ENCODE measurements at regions not wholly inside any gene's neighbourhood (a gene's known extent, or its start where the extent isn't known, plus 50 kb on each side); places are given as distances from the start of the nearest gene placed in this dataset.
"Not testable (repeated sequence)": the region's sequence is repeated elsewhere in the genome, so short reads cannot be mapped to it uniquely, and the experiment has no call there.

- no peak overlapping the region for H3K4me3 ChIP-seq
- ATAC-seq, result no peak
- no peak for DNase-seq
- TF ChIP-seq POLR2A (IDR thresholded peaks at IDR 0.05) (no peak), CTCF (IDR thresholded peaks at IDR 0.05) (no peak)
- H3K27me3 ChIP-seq, result no peaks in the 10 kb centered on the region
- no peaks in the 10 kb centered on the region for H3K36me3 ChIP-seq
- no peaks in the 10 kb centered on the region for H3K4me1 ChIP-seq
- H3K27ac ChIP-seq, result no peak overlapping the region
- no peaks in the 10 kb centered on the region for H3K9me3 ChIP-seq
- intact Hi-C loops (cut with DNase I), result no loop called here
- WGBS (ENCODE audit: insufficient coverage, low coverage, low lambda C conversion rate, missing lambda C conversion rate), result 80% methylated on average over 1 of the region's 1 CpG
Measured at GRCh38 chr5:38790268-38790667, 55.5 kb upstream of the OSMR start.

GRCh38 chr5:38790891-38791290 lies 54.9 kb upstream of the OSMR start:
- no peaks in the 10 kb centered on the region for H3K9me3 ChIP-seq
- intact Hi-C loops (cut with DNase I), result no loop called here
- H3K27me3 ChIP-seq, result no peaks in the 10 kb centered on the region
- 42% methylated on average over 2 of the region's 2 CpGs for WGBS (ENCODE audit: insufficient coverage, low coverage, low lambda C conversion rate, missing lambda C conversion rate)
- DNase-seq, result no peak
- H3K4me1 ChIP-seq, result no peaks in the 10 kb centered on the region
- no peak overlapping the region for H3K27ac ChIP-seq
- TF ChIP-seq POLR2A (IDR thresholded peaks at IDR 0.05) (no peak), CTCF (IDR thresholded peaks at IDR 0.05) (no peak)
- no peaks in the 10 kb centered on the region for H3K36me3 ChIP-seq
- no peak overlapping the region for H3K4me3 ChIP-seq
- ATAC-seq, result no peak

GRCh38 chr5:38793099-38793498 lies 52.7 kb upstream of the OSMR start:
- 58% methylated on average over 3 of the region's 3 CpGs for WGBS (ENCODE audit: insufficient coverage, low coverage, low lambda C conversion rate, missing lambda C conversion rate)
- H3K4me3 ChIP-seq, result no peak overlapping the region
- intact Hi-C loops (cut with DNase I), result no loop called here

GRCh38 chr5:38794037-38794436 lies 51.8 kb upstream of the OSMR start:
- H3K36me3 ChIP-seq; DNase-seq; intact Hi-C loops (cut with DNase I); ATAC-seq; H3K27ac ChIP-seq; H3K9me3 ChIP-seq; H3K4me1 ChIP-seq; H3K4me3 ChIP-seq; H3K27me3 ChIP-seq: not testable (repeated sequence)
- 68% methylated on average over 7 of the region's 7 CpGs for WGBS (ENCODE audit: insufficient coverage, low coverage, low lambda C conversion rate, missing lambda C conversion rate)

More at GRCh38 chr5:38793099-38793498, 52.7 kb upstream of the OSMR start:
- no peak for ATAC-seq
- H3K27ac ChIP-seq, result no peak overlapping the region
- no peak for TF ChIP-seq CTCF (IDR thresholded peaks at IDR 0.05)
- TF ChIP-seq POLR2A (IDR thresholded peaks at IDR 0.05), result no peak
- H3K4me1 ChIP-seq, result no peaks in the 10 kb centered on the region
- DNase-seq, result no peak
- H3K36me3 ChIP-seq, result no peaks in the 10 kb centered on the region
- no peaks in the 10 kb centered on the region for H3K9me3 ChIP-seq
- H3K27me3 ChIP-seq, result no peaks in the 10 kb centered on the region

- no peak for TF ChIP-seq CTCF (IDR thresholded peaks at IDR 0.05)
- no peaks in the 10 kb centered on the region for H3K36me3 ChIP-seq
- no peaks in the 10 kb centered on the region for H3K4me1 ChIP-seq
- no peak overlapping the region for H3K4me3 ChIP-seq
- no peak overlapping the region for H3K27ac ChIP-seq
- DNase-seq (no peak), ATAC-seq (no peak)
- H3K9me3 ChIP-seq, result no peaks in the 10 kb centered on the region
- 72% methylated on average over 5 of the region's 5 CpGs for WGBS (ENCODE audit: insufficient coverage, low coverage, low lambda C conversion rate, missing lambda C conversion rate)
- no peaks in the 10 kb centered on the region for H3K27me3 ChIP-seq
- intact Hi-C loops (cut with DNase I), result no loop called here
Measured at GRCh38 chr5:38794986-38795385, 50.8 kb upstream of the OSMR start.

Measured in right lobe of liver (tissue), 6 donors.